Gastrocnemius medialis (tissue), 4 donors: ENCODE measurements at regions not wholly inside any gene's neighbourhood (a gene's known extent, or its start where the extent isn't known, plus 50 kb on each side); places are given as distances from the start of the nearest gene placed in this dataset.

Experiments used
- CTCF ChIP-seq, 5 experiments: fragments of 450-650 bp in 3 of 5; fragments of 200-600 bp in 2 of 5; sonication (generic) in 2 of 5; IDR thresholded peaks in 4 of 5; conservative IDR thresholded peaks in 1 of 5; 1 replicate in 4 of 5; 2 replicates in 1 of 5; pipeline ENCODE4 v1.5.1; 2016 to 2019; ENCODE audit warnings: antibody characterized with exemption in 5 of 5, mild to moderate bottlenecking in 3 of 5, moderate library complexity in 3 of 5
- POLR2A ChIP-seq, 2 donors: fragments of 450-650 bp; IDR thresholded peaks; one replicate each; pipeline ENCODE4 v1.6.1; 2017; ENCODE audit warnings: antibody characterized with exemption in 2 of 2, mild to moderate bottlenecking in 2 of 2, moderate library complexity in 2 of 2

- TF ChIP-seq CTCF (IDR thresholded peaks at IDR 0.05 in 4 of 5, conservative IDR thresholded peaks at IDR 0.05 in 1 of 5) (no peak), POLR2A (IDR thresholded peaks at IDR 0.05) (no peak)
Observed at GRCh38 chr5:89759802-89760201, 649.8 kb downstream of the CETN3 start.
